ENCODE measurements at regions not wholly inside any gene's neighbourhood (a gene's known extent, or its start where the extent isn't known, plus 50 kb on each side); places are given as distances from the start of the nearest gene placed in this dataset.

- Mint-ChIP-seq H3K4me3 (no peak overlapping the region), H3K9me3 (peaks cover 2 to 4% of the 10 kb centered on the region in 2 donors), H3K27ac (no peak overlapping the region), H3K4me1 (no peaks in the 10 kb centered on the region), H3K27me3 (peaks cover 11 to 13% of the 10 kb centered on the region in 2 donors), H3K36me3 (no peaks in the 10 kb centered on the region)
- DNase-seq (no peak), ATAC-seq (replicated peaks) (no peak)
Measured at GRCh38 chr15:39291690-39292089, 289.2 kb upstream of the THBS1 start.

DNA sequence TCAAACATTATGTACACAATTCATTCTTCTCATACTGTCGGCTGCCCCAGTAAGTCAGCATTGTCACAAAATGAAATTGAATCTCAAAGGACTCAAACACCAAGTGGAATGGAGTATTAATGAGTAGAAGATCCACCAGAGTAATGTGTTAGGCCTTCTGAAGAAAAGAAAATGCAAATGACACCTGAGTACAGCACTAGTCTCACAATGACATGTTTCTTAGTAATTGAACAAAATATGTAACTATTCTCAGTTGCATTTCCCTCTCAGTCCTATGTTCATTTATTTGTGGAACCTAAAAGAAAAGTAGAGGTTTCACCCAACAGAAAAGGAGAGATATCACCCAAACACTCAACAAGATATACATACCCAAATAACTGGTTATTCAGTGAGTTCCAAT, 283.9 kb upstream of the THBS1 start:
- no peaks in the 10 kb centered on the region for H3K36me3 Mint-ChIP-seq
- ATAC-seq (replicated peaks), result peak in 1 of 2 donors; percentile 34

DNA sequence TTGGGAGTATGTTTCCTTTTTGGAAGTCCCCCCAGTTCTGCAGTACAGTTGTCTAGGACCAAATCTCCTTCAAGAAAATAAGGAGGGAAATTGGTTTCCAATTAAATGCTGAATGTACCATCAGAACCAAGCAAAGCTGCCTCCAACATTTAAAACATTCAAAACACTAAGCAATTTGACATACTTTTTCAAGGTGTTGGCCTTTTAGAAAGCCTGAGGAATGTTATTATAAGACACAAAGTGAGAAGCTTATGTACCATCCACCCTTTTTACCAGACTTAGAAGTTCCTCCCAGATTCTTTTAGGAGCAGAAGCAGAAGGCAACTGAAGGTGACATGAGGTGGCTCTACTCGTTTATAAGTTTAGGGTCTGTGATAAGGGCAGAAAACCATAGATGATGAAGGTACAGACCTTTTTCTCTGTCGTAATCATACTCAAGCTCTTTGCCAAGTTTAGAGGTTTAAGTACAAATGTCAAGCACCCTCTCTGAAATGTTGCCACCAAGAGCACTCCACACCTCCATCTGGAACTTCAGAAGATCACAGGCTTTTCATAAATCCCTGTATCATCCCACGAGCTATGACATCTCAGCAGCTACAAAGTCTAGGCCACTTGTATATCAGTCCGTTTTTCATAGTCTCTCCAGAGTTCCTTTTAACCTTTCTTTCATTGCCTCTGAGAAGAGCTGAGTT, 282.5 kb upstream of the THBS1 start:
- no peaks in the 10 kb centered on the region for H3K36me3 Mint-ChIP-seq
- H3K27me3 Mint-ChIP-seq, result peaks cover 12 to 16% of the 10 kb centered on the region in 2 donors
- no peaks in the 10 kb centered on the region for H3K9me3 Mint-ChIP-seq

More for the DNA sequence above, 283.9 kb upstream of the THBS1 start:
- no peak overlapping the region for H3K27ac Mint-ChIP-seq
- no peak overlapping the region for H3K4me3 Mint-ChIP-seq
- no peak for DNase-seq
- peaks cover 14 to 16% of the 10 kb centered on the region in 2 donors for H3K27me3 Mint-ChIP-seq
- no peaks in the 10 kb centered on the region for H3K4me1 Mint-ChIP-seq
- H3K9me3 Mint-ChIP-seq, result peaks cover 0 to under 1% of the 10 kb centered on the region in 2 donors

DNA sequence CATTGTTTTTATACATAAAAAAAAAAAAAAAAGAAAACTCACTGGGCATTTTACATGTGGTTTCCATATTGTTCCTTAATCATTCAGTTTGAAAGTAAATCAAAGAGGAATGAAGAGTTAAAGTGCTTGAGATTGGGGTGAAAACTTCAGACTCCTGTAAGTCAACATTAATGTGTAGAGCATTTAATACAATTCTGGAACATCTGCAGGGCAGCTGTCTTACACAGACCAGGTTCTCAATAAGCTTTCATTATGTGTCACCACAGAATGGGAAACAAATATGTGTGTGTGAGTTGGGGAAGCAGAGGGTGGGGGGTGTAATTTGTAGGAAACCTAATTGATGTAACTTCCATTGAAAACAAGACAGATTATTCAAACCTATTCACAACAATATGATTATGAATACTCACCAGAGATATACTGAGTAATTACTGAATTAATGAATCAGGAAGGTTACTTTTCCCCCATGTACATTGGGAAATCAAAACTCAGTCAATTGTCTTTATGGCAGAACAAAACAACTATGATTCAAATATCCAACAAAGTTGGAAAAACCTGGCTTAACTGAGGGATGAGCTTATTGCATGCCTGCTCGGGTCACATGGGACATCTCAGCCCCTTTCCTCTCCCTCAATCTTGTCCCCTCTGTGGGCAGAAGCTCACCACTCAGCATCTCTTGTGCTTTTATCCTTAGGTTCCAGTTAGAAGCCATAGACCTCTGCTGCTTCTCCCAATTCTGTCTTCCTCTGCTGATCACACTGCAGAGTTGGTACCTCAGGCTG, 281.2 kb upstream of the THBS1 start:
- Mint-ChIP-seq H3K9me3 (no peaks in the 10 kb centered on the region), H3K27me3 (peaks cover 5 to 6% of the 10 kb centered on the region in 2 donors), H3K4me3 (no peak overlapping the region), H3K36me3 (no peaks in the 10 kb centered on the region), H3K4me1 (no peaks in the 10 kb centered on the region), H3K27ac (no peak overlapping the region)
- ATAC-seq (replicated peaks) (no peak), DNase-seq (no peak)

More for the DNA sequence above, 282.5 kb upstream of the THBS1 start:
- Mint-ChIP-seq H3K27ac (no peak overlapping the region), H3K4me3 (no peak overlapping the region), H3K4me1 (no peaks in the 10 kb centered on the region)
- ATAC-seq (replicated peaks), result no peak
- DNase-seq, result no peak

DNA sequence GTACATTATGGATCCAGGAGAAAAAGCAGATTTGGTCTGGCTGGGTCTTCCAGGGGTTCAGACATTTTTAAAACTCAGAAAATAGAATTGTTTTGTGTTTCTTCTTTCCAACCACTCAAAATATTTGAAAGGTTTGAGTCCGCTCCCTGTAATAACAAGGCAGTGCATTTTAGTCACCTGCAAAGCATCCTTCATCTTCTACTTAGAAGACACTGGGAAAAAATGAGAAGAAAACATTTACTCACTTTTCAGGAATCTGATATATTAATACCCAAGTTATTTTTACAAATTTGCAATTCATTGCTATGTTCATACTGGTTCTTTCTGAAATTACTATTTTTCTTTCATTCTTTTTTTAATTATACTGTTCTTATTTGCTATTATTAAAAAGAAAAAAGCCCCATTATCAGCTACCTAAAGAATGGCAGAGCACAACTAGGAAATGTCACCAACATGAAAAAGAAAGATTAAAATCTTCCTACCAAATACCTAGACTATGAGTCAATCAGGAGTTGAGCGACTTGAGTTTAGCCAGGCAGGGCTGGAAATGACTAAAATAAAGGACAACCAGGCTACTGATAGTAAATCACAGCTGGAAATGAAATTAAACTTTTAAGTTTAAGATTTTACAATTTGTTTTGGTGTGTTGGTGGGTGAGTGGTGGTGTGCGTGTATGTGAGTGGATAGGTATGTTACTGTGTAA, 280.3 kb upstream of the THBS1 start:
- no peaks in the 10 kb centered on the region for H3K36me3 Mint-ChIP-seq
- no peaks in the 10 kb centered on the region for H3K9me3 Mint-ChIP-seq
- no peak overlapping the region for H3K4me3 Mint-ChIP-seq
- peaks cover 5 to 6% of the 10 kb centered on the region in 2 donors for H3K27me3 Mint-ChIP-seq
- no peak for ATAC-seq (replicated peaks)
- DNase-seq, result no peak
- no peaks in the 10 kb centered on the region for H3K4me1 Mint-ChIP-seq
- H3K27ac Mint-ChIP-seq, result no peak overlapping the region

GRCh38 chr15:39301589-39301999, 279.3 kb upstream of the THBS1 start:
- Mint-ChIP-seq H3K27me3 (peaks cover 3 to 5% of the 10 kb centered on the region in 2 donors), H3K4me1 (no peaks in the 10 kb centered on the region), H3K36me3 (no peaks in the 10 kb centered on the region), H3K9me3 (no peaks in the 10 kb centered on the region), H3K27ac (no peak overlapping the region), H3K4me3 (no peak overlapping the region)
- ATAC-seq (replicated peaks), result no peak
- no peak for DNase-seq

GRCh38 chr15:39302936-39303335, 277.9 kb upstream of the THBS1 start:
- ATAC-seq (replicated peaks) (no peak), DNase-seq (no peak)
- Mint-ChIP-seq H3K4me3 (no peak overlapping the region), H3K4me1 (no peaks in the 10 kb centered on the region), H3K36me3 (no peaks in the 10 kb centered on the region), H3K27me3 (peaks cover 3 to 5% of the 10 kb centered on the region in 2 donors), H3K27ac (no peak overlapping the region), H3K9me3 (peaks cover 0 to 3% of the 10 kb centered on the region in 2 donors)

DNA sequence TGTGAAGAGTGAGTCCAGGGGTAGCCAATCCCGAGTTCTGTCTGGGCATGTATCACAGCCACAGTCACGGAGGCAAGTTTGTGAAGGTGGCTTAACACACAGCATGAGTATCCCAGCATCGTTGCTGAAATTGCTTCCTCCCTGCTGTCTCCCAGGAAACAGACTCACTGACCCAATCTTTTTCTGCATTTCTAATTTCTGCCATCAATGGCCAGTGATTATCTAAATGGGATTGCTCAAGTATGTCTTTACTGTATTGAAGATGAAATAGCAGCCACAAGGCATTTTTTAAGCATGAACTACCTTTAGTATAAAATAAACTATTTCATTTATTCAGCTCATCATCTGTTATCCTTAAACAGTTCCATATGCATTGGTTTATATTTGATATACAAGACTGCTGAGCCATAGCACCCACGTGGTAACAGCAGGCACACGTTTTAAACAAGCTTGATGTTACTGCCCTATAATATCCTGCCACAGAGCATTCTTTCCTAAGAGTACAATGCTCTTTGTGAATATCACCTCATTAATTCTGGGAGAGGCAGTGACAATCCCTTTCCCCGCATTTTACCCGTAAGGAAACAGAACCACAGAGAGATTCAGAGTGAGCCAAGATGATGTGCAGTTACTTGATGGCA, 276.6 kb upstream of the THBS1 start:
- H3K4me1 Mint-ChIP-seq, result no peaks in the 10 kb centered on the region
- no peak overlapping the region for H3K27ac Mint-ChIP-seq
- H3K9me3 Mint-ChIP-seq, result peaks cover 0 to 3% of the 10 kb centered on the region in 2 donors
- ATAC-seq (replicated peaks), result no peak
- no peak for DNase-seq
- H3K4me3 Mint-ChIP-seq, result no peak overlapping the region
- no peaks in the 10 kb centered on the region for H3K36me3 Mint-ChIP-seq
- H3K27me3 Mint-ChIP-seq, result peaks cover 3 to 5% of the 10 kb centered on the region in 2 donors

DNA sequence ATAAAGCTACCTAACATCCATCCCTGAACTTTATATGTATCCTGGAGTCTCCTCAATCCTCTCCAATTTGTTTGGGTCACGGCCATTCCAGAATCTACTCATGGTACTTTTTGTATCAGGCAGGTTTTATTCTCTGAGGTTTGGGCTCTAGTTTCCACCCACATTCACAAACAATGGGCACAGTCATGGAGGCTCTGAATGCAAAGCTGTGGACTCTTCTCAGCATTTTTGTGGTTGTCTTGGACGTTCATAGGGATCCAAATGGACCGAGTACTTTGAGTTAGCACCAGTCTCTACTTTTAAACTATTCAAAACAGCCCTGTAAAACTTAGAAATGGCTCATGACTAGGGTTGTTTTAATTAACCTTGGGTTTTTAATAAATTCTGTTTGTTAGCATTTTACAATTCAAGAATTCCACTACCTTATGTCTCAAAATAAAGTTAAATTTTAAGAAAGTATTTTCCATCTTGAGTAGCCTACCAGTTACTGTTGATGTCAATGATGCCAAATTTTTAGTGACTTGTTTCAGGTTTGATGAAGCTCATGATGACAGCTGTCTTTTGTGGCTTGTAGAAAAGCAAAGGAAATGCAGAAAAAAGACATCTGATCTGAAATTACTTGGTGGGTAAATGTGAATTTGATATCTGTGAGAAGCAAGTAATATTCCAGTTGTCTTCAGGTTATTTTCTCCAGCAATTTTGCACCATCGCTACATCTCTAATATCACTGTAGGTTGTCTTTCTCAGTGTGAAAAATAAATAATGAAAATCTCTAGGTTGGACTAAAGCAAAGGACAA, 275.7 kb upstream of the THBS1 start:
- Mint-ChIP-seq H3K27me3 (peaks cover under 1 to 1% of the 10 kb centered on the region in 2 donors), H3K27ac (no peak overlapping the region), H3K4me3 (no peak overlapping the region), H3K36me3 (no peaks in the 10 kb centered on the region), H3K9me3 (peaks cover 0 to 3% of the 10 kb centered on the region in 2 donors), H3K4me1 (no peaks in the 10 kb centered on the region)
- ATAC-seq (replicated peaks) (no peak), DNase-seq (no peak)

DNA sequence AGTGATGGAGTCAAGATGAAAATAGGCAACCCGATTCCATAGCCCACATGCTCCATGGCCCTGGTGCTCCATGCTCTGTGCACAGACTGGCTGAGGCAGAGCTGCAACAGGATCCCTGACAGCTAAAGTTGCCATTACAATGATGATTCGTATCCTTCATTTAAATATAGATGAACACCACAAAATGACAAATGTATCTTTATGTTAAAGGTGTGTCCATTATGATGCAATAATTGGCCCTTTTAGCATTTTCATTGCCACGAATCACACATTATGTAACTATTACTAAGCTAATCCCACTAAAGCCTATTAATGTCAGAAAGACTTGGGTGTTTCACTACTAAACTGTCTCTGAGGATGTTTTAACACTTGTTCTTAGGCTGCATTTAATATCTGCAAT, 270.2 kb upstream of the THBS1 start:
- no peak for ATAC-seq (replicated peaks)
- H3K36me3 Mint-ChIP-seq, result no peaks in the 10 kb centered on the region
- H3K4me1 Mint-ChIP-seq, result no peaks in the 10 kb centered on the region
- H3K4me3 Mint-ChIP-seq, result no peak overlapping the region
- no peak for DNase-seq
- no peaks in the 10 kb centered on the region for H3K27me3 Mint-ChIP-seq
- no peak overlapping the region for H3K27ac Mint-ChIP-seq
- peaks cover 0 to 3% of the 10 kb centered on the region in 2 donors for H3K9me3 Mint-ChIP-seq

GRCh38 chr15:39312984-39313383, 267.9 kb upstream of the THBS1 start:
- ATAC-seq (replicated peaks) (peak; percentile 73 to 90), DNase-seq (no peak)
- Mint-ChIP-seq H3K27ac (no peak overlapping the region), H3K36me3 (no peaks in the 10 kb centered on the region), H3K4me3 (no peak overlapping the region), H3K4me1 (no peaks in the 10 kb centered on the region), H3K27me3 (no peaks in the 10 kb centered on the region), H3K9me3 (no peaks in the 10 kb centered on the region)

DNA sequence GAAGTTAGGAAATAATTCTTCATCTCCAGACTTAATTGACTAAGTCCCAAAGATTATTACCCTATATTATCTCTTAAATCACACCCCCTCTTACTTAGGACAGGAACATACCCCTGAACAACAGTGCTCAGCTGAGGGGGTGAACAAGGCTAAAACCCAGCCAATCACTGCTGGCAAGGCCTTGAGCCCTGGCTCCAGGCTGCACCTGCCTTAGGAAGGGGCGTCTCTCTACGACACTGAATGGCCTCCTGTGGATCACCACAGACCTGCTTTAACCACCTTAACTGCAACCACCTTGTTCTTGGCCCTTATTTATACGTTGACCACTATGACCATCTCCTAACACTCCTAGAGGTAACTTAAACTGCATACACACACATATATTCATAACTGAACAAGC, 267.4 kb upstream of the THBS1 start:
- H3K27me3 Mint-ChIP-seq, result no peaks in the 10 kb centered on the region
- no peaks in the 10 kb centered on the region for H3K9me3 Mint-ChIP-seq
- H3K27ac Mint-ChIP-seq, result no peak overlapping the region
- H3K4me1 Mint-ChIP-seq, result no peaks in the 10 kb centered on the region
- no peak for DNase-seq
- H3K4me3 Mint-ChIP-seq, result no peak overlapping the region
- no peak for ATAC-seq (replicated peaks)
- no peaks in the 10 kb centered on the region for H3K36me3 Mint-ChIP-seq

GRCh38 chr15:39313881-39314280, 267.0 kb upstream of the THBS1 start:
- H3K4me3 Mint-ChIP-seq, result no peak overlapping the region
- DNase-seq (no peak), ATAC-seq (replicated peaks) (no peak)
- H3K27ac Mint-ChIP-seq, result no peak overlapping the region
- no peaks in the 10 kb centered on the region for H3K27me3 Mint-ChIP-seq
- H3K36me3 Mint-ChIP-seq, result no peaks in the 10 kb centered on the region
- no peaks in the 10 kb centered on the region for H3K9me3 Mint-ChIP-seq
- H3K4me1 Mint-ChIP-seq, result no peaks in the 10 kb centered on the region

All from stimulated activated naive B cell treated with anti-CD40 and anti-IgM and Interleukin-4, amounts not matched to agents 10 μg/mL and 1 μg/mL and 100 μg/mL, for 72 hours (primary cell).